Fibroblast of skin of back (primary cell): ENCODE measurements at regions not wholly inside any gene's neighbourhood (a gene's known extent, or its start where the extent isn't known, plus 50 kb on each side); places are given as distances from the start of the nearest gene placed in this dataset.
"Not testable (repeated sequence)": the region's sequence is repeated elsewhere in the genome, so short reads cannot be mapped to it uniquely, and the experiment has no call there.

ENCODE experiments used
- DNase-seq: peaks from one replicate; pipeline ENCODE4 v3.0.0-alpha.2; 2013

DNA sequence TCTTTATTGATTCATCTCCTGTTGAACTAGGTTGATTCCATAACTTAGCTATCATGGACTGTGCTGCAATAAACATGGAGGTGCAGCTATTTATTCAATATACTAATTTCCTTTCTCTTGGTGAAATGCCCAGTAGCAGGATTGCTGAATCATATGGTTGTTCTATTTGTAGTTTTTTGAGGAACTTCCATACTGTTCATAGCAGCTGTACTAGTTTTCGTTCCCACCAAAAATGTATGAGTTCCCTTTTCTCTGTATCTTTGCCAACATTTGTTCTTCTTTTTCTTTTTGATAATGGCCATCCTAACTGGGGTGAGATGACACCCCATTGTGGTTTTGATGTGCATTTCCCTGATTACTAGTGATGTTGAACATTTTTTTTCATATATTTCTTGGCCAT, 87.2 kb upstream of the NAV2 start:
- no peak for DNase-seq

DNA sequence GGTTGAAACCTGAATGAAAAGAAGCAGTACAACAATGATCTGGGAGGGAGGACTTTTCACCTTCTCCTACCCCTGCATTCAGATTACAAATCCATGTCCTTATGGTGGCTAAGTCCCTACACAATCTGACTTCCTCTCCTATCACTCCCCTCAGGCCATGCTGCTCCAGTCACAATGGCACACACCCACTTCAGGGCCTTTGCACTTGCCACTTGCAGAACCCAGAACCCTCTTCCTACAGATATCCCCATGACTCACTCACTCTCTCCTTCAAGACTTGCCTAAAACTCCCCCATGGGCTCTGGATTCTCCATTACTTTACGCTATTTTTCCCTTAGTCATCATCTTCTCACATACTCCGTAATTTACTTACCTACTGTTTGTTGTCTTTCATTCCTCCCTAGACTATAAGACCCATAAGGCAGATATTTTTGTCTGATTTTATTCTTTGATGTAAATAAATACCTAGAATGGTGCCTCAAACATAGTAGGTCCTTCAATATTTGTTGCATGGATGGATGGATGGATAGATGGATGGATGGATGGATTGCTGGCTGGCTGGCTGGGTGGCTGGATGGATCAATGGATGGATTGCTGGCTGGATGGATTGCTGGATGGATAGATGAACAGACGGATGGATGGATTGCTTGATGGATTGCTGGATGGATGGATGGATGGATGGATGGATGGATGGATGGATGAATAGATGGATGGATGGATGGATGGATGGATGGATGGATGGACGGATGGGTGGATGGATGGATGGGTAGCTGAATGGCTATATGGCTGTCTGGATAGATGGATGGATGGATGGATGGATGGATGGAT, 94.7 kb upstream of the NAV2 start:
- no peak for DNase-seq

DNA sequence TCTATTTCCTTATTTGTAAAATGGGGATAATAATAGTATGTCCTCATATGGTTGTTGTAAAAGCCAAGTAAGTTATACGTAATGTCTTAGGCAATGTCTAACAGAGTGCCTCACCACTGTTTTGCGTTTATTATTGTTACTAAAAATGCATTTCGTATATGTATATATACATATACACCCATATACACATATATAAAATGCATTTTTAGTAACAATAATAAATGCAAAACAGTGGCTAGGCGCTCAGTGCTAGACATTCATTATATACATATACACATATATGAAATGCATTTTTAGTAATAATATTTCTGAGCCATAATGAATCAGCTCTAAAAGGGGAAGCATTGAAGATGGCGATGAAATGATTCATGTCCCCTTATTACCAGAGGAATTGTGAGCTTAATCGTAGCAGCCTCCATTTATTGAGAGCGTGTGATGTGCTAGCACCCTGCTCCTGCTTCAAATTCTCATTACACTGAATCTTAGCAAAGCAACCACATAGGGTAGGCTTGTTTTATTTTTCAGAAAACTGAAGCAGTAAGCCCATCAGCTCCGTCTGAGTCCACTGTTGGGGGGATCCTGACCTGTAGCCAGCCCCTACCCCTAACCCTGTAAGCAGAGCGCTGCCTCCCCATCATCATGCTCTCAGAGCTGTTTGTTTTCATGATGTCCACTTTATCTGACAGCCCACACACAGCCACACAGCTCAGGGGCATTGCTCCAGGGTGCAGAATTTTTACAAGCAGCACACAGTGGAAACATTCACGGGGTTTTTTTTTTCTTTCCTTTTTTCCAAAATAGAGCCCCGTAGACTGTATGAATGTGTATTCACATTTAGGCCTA, 97.1 kb upstream of the NAV2 start:
- DNase-seq, result peak; percentile 64

DNA sequence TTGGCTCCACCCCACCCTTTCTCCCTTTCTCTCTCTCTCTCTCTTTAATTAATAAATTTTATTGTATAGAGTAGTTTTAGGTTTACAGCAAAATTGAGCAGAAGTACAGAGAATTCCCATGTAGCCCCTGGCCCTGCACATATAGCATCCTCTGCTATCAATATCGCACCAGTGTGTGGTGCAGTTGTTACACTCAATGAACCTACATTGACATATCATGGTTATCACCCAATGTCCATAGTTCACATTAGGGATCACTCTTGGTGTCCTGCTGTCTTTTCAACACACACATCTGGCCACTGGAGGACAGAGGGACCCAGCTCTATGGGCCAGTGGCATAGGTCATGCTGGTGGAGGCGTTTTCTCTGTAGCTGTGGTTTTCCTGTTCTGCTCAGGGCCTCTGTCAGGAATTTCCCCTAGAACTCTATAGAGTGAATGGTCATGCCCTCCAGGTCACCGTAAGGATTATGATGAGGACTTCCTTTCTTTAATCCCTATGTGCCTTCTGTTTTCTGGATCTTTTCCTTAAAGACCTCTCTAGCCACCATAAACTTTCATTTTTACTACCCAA, 98.2 kb upstream of the NAV2 start:
- DNase-seq, result no peak

DNA sequence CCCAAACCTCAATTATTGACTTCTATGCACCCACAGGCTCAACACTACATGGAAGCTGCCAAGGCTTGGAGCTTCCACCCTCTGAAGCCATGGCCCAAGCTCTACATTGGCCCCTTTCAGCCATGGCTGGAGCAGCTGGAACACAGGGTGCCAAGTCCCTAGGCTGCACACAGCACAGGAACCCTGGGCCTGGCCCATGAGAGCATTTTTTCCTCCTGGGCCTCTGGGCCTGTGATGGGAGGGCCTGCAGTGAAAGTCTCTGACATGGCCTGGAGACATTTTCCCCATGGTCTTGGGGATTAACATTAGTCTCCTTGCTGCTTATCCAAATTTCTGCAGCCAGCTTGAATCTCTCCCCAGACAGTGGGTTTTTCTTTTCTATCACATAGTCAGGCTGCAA, 100.6 kb upstream of the NAV2 start:
- not testable (repeated sequence) for DNase-seq

DNA sequence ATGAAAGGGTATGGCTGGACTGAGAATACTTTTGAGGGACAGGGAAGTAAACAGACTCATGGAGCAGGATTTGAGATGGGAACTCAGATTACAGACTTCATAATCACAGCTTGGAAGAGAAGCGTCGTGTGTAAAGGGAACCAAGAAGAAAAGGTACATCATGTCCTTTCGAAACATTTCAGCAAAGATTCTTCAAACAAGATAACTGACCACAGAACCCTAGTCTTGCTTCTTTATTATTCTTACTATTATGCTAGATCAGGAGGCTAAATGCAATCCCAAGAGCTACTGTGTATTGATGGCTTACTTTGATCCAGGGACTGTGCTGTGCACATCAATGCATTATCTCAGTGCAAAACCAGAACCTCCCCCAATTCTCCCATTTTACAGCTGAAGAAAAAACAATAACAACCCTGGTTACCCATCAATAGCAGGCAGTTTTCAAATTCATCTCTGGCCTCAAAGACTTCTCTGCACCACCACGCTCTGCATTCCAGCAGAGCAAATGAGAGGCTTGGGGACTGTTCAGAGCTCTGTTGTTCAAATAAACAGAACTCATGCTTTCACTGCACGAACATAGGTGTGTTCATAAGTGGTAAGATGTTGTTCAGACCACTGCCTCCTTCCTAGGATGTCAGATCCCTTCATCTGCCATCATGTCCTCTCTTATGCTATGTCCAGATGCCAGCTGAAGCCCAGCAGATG, 104.8 kb upstream of the NAV2 start:
- no peak for DNase-seq

DNA sequence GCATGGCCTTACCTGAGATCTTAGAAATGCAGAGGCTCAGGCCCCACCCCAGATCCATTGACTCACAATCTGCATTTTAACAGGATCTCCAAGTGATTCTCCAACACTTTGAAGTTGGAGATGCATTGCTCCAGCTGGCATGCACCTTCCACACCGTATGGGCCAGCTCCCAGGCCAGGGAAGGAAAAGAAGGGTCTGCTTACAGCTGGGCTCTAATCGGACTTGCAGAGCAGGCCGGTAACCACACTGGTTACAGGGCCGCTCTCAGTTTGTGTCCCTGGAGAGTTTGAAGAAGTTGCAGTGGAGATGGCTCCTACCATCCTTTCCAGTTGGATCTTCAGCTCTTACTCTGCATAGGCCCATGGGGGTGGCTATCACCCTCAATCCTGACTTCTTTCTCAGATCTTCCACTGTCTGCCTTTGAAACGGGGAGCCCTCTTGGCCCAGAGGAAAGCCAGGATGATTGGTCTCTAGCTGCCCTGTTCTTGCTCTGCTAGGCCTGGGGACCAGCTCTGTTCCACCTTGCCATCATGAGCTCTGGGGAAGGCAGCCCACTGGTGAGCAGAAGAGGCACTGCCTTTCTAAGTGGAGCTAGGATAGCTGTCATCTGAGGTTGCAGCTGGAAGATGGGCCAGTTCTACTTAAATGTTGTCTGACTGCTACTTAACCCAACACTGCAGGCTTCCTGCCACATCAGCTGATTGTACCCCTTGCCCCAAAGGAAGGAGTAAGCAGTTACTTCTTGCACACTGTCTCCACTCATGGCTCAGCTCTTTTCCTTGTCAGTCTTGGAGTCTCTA, 105.6 kb upstream of the NAV2 start:
- no peak for DNase-seq

DNA sequence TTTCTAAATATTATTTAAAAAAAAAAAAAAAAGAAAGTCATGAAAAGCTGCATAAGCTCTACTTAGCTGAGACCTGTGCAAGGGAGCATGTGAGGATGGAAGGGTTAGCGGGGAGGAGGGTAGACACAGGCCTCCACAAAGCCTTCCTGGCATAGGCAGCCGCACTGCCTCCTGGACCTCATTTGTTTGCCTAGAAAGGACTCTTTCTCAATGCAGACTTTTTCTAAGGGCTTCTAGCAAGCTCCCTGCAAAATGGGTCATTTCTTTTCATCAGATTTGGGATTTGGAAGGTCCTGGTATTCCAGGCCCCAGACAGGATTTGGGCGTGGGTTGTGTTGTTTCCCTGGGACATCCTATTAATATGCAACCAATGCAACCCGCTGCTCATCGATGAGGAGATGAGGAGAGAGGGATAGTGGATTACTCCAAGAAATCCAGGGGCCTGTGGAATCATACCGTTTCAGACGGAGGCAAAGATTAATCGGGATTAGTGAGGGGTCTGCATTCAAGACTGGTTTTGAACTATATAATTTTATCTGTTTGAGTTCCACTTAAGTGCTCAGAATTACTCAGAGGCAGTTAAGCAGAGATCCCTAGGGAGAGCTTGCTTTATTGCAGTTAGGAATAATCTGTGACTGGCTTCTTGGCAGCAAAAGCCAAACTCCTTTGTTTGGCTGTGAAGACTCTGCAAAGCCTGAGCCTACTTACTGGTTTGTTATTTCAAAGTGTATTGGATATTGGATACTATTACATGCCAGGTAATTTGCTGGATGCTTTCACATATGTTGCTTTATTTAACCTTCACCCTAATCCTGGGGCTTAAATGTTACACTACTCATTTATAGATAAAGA, 106.9 kb upstream of the NAV2 start:
- DNase-seq, result peak; percentile 82

DNA sequence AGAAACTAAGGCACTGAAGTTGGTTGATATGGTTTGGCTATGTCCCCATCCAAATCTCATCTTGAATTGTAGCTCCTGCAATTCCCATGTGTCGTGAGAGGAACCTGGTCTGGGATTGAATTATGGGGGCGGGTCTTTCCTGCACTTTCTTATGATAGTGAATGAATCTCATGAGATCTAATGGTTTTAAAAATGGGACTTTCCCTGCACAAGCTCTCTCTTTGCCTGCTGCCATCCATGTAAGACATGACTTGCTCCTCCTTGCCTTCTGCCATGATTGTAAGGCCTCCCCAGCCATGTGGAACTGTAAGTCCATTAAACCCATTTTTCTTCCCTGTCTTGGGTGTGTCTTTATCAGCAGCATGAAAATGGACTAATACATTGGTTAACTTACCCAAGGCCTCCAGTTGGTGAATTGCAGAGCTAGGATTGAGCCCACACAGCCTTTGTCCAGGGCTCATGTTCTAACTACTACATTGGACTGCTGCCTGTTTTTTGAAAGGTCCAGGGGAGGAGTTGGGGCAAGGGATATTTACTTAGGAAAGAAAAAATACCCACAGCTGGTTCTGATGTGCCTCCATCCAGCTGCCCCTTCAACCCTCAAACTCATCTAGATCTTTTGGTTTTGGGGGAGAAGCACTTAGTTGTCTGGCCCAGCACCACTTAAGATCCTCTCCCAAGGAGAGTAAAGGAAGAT, 107.8 kb upstream of the NAV2 start:
- no peak for DNase-seq

DNA sequence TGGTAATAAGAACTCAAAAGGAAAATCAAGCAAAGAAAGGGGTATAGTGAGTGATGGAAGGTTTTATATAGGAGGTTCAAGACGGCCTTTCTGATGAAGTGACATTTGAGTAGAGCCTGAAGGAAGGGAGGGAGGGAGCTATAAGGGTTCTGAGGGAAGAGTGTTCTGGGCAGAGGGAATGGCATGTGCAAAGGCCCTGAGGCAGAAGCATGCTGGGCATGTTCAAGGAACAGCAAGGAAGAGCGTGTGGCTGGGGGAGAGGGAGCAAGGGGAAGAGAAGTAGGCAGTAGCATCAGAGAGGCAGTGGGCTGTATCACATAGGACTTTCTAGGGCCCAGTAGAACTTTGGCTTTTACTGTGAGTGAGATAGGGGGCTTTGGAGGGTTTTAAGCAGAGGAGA, 108.9 kb upstream of the NAV2 start:
- DNase-seq, result no peak

DNA sequence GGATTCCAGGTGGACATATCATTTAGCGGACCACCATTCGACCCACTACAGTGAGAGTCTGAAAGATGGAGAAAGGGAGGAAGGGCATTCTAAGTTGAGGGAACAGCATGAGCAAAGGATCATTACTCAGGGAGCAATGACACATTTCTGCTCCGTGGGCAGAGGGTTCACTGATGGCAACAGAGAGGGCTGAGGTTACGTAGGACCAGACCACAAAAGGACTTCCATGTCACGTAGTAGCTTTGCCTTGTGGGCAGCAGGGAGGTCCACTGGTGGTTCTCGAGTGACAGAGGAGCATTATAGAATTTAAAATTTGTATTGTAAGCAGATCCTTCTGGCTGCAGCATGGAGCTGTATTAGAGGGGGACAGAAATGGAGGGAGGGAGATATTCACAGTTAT, 109.7 kb upstream of the NAV2 start:
- no peak for DNase-seq

DNA sequence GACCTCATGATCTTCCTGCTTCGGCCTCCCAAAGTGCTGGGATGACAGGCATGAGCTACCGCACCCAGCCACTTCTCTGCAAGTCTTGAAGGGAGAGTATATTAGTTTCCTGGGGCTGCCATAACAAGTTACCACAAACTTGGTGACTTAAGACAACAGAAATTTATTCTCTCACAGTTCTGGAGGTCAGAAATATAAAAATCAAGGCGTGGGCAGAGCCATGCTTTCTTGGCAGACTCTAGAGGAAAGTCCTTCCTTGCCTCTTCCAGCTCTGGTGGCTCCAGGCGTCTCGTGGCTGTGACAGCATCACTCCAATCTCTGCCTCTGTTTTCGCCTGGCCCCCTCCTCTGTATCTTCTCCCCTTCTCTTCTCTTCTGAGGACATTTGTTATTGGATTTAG, 110.2 kb upstream of the NAV2 start:
- DNase-seq, result no peak

DNA sequence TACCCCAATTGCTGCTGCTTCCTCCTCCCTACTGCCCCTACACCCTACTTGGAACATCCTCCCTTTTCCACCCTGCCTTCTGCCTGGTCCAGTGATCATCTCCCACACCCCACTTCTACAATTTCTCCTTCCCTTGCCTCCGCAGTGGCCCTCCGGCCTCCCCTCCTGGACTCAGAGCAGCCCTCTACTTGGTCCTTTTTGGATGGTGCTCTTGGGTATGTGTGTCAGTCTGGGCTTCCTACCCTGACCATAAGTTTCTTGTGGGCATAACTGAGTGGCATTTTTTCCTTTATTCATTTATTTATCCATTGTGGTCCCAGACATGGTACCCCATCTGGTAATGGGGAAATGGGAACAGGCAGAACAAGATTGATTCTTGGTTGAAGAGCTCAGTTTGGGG, 111.4 kb upstream of the NAV2 start:
- no peak for DNase-seq

DNA sequence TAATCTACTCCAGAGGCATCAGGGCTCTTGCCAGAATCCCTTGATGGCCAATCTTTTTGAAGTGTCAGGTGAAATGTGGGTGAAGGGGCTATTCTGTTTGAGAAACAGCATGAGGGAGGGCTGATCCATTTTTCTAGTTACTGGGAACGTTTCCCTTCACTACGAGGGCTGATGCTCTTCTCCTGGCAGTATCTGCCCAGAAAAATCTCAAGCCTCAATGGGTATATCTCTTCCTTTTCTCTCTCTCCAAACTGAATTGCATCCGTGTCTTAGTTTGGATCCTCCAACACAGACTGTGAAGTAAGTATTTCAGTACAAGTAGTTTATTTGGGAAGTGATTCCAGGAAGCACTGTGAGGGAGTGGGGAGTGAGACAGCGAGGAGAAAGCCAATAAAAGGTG, 113.0 kb upstream of the NAV2 start:
- no peak for DNase-seq

DNA sequence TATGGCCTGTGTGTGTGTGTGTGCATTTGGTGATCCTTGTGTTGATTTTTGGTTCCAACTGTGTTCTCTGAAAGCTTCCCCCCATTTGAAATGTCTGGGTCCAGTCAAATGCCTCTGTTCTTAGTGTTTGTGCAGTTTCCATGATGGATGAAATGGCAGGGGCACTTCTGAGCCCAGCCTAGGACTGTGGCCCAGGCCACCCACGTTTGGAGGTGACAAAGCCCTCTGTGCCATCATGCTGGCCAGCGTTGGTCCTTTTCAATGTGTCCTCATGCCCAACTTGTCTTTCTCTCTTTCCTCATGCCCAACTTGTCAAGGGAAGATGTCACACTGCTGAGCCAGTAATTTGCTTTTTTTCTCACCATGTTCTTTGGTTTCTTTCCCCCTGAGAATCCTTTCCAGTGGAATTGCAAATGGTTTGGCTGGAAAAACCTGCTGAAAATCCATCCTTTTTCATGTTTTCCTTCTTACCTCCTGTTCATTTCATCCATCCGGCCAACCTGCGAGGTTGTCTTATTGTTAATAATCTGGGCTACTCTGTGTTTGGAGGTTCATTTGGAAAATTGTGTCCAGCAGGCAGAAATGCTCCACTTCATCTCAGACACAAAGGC, 113.7 kb upstream of the NAV2 start:
- DNase-seq, result no peak

DNA sequence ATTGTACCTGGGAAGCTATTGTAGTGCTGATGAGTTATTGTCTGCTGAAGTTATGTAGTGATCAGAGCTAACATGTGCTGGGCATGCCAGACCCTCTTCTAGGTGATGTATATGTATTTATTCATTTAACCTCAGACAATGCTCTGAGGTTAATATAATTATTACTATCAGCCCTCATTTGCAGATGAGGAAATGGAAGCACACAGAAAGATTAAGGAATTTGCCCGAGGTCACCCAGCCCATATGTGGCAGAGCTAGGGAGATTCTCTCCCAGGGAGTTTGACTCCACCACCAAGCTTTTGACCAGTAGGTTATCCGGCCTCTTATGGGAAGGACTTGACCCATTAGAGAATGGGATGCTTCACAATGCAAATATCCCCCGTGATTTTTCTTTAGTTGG, 114.2 kb upstream of the NAV2 start:
- no peak for DNase-seq

DNA sequence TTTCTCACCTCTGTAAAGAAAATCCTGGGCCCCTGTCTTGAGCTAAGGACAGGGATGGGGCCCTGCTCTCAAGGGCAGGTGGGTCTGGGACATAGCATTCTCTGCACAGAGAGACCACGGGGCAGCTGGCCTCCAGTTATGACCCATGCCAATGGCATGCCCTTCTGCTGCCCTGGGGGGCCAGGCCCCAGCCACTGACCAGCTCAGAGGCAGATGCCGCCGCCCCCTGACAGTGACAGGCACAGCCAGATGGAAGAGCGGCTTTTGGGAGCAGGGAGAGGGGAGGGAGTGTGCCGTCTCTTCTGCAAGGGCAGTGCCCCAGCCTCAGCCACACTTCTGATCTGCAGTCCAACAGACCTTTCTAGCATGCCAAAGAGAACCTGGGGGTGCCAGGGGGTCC, 114.8 kb upstream of the NAV2 start:
- peak; percentile 46 for DNase-seq

DNA sequence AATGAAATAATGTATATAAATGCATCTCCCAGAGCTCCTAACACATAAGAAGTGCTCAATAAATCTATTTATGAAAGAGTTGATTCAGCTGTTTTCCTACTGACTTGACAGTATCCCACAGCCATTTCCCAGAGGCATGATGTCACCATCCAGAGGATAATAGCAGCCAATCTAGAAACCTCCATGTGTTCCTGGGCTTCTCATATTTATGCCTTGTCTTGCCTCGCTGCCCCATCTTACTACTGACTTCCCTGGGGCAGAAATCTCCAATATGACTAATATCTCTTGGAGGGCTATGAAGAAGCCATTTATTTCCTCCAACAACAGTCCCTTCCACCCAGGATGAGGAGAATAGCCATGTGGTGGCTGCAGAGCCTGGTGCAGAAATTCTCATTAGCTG, 115.4 kb upstream of the NAV2 start:
- DNase-seq, result peak; percentile 95

DNA sequence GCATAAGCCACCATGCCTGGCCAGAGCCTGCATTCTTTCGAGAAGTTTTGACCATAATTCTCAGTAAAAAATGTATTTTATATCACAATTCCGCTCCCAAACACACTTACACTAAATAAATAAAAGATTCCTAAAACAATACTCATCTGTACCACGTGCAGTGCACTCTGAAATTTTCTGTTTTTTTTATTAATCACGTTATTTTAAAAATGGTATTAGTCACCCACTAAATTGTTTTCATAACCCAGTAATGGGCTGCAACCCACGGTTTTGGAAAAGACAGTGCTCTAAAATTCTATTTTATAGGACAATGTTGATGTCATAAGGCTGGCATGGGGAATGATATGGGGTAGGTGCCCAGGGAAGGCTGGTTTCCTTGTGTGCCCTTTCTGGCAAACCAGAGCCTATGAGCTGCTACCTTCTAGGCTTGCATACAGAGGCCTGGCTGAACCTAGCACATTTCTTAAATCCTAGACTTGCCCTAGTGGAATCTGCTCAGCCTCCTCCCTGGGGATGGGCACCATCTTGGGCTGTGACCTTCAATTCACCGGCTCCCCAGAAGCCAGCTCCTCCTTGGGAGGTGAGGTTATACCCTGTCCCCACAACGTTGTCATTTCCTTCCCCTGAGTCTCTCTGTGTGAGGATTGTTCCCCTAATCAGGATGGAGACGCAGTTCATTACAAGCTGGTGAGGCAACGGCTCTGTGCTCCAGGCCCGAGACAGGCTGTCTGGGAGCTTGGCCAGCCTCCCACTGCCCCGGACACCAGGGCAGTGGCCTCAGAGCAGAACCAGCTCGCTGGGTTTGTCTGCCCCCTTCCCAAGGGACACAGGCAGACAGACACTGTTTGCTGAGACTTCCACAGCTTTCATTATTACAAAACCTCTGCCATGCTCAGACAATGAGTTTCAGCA, 116.5 kb upstream of the NAV2 start:
- peak; percentile 98 for DNase-seq
